PFSK-1 (cell line): ENCODE measurements at regions not wholly inside any gene's neighbourhood (a gene's known extent, or its start where the extent isn't known, plus 50 kb on each side); places are given as distances from the start of the nearest gene placed in this dataset.

Experiments
- FOXP2 ChIP-seq: optimal IDR thresholded peaks from 2 replicates; pipeline ENCODE3; 2011; ENCODE audit warnings: borderline replicate concordance, control low read depth, inconsistent platforms; ENCODE audit not compliant: insufficient read depth; ENCODE audit errors: extremely low read length, extremely low read depth
- POLR2AphosphoS5 ChIP-seq: IDR thresholded peaks from 2 replicates; pipeline ENCODE4 v1.6.1; 2012; ENCODE audit warnings: low read depth, mild to moderate bottlenecking, control low read depth, low read length, moderate library complexity
- SIN3A ChIP-seq: IDR thresholded peaks from 2 replicates; pipeline ENCODE4 v1.6.1; 2012; ENCODE audit warnings: mild to moderate bottlenecking, low read length, moderate library complexity, borderline replicate concordance; ENCODE audit not compliant: insufficient read depth
- TAF1 ChIP-seq: IDR thresholded peaks from 2 replicates; pipeline ENCODE4 v1.6.1; 2012; ENCODE audit warnings: low read length, control low read depth, borderline replicate concordance; ENCODE audit not compliant: insufficient read depth
- TF ChIP-seq, protein P1 (sequence below), 2 experiments: IDR thresholded peaks; 2 replicates each; pipeline versions ENCODE4 v1.6.1 to v1.8.0; 2011 to 2012; ENCODE audit warnings: low read depth in 2 of 2, low read length in 2 of 2, control low read depth in 1 of 2, inconsistent platforms in 1 of 2, mild to moderate bottlenecking in 1 of 2, moderate library complexity in 1 of 2; ENCODE audit not compliant: insufficient read depth in 1 of 2

DNA sequence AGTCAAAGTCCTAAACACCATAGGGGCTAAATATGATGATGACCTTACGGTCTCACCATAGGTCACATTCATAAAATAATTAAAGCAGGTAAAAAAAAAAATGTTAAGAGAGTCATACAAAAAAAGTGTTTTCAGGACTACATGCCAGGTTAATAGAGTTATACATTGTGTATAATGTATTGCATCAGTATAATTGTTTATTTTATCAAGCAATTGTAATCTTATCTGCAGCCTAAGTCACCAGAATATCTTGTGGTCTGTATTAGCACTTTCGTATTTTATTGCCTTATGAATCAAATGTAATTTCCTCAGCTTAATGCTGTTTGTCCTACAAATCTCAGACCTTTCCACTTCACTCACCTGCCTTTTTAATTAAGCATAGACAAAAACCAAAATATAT is 972.9 kb upstream of the PCDH20 start:
- TF ChIP-seq SIN3A (no peak), FOXP2 (no peak), POLR2AphosphoS5 (no peak)
- TF ChIP-seq, protein P1, sequence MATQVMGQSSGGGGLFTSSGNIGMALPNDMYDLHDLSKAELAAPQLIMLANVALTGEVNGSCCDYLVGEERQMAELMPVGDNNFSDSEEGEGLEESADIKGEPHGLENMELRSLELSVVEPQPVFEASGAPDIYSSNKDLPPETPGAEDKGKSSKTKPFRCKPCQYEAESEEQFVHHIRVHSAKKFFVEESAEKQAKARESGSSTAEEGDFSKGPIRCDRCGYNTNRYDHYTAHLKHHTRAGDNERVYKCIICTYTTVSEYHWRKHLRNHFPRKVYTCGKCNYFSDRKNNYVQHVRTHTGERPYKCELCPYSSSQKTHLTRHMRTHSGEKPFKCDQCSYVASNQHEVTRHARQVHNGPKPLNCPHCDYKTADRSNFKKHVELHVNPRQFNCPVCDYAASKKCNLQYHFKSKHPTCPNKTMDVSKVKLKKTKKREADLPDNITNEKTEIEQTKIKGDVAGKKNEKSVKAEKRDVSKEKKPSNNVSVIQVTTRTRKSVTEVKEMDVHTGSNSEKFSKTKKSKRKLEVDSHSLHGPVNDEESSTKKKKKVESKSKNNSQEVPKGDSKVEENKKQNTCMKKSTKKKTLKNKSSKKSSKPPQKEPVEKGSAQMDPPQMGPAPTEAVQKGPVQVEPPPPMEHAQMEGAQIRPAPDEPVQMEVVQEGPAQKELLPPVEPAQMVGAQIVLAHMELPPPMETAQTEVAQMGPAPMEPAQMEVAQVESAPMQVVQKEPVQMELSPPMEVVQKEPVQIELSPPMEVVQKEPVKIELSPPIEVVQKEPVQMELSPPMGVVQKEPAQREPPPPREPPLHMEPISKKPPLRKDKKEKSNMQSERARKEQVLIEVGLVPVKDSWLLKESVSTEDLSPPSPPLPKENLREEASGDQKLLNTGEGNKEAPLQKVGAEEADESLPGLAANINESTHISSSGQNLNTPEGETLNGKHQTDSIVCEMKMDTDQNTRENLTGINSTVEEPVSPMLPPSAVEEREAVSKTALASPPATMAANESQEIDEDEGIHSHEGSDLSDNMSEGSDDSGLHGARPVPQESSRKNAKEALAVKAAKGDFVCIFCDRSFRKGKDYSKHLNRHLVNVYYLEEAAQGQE (IDR thresholded peaks at IDR 0.05; ENCODE audit: insufficient read depth in 1 of 2, low read depth in 2 of 2, low read length in 2 of 2) = no peak

DNA sequence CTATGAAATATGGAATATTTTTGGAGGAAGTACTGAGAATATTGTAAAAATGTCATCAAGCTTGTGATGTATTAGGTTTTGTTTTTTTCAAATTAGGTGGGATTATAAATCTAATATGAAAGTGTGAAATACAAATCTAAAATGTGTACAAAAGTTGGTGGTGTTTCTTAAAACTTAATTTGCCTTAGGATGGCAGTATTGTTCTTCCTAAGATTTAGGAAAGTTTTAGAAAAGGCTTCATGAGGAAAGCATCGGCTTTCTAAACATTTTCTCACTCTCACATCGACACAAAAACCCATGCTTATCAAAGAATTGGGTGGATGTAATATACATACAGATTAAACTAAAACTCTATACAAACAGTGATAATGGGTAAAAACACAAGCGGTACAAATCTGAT is 972.0 kb upstream of the PCDH20 start:
- TF ChIP-seq TAF1 (no peak), SIN3A (no peak), FOXP2 (no peak), POLR2AphosphoS5 (no peak)
- TF ChIP-seq, protein P1 (IDR thresholded peaks at IDR 0.05; ENCODE audit: insufficient read depth in 1 of 2, low read depth in 2 of 2, low read length in 2 of 2) = no peak

DNA sequence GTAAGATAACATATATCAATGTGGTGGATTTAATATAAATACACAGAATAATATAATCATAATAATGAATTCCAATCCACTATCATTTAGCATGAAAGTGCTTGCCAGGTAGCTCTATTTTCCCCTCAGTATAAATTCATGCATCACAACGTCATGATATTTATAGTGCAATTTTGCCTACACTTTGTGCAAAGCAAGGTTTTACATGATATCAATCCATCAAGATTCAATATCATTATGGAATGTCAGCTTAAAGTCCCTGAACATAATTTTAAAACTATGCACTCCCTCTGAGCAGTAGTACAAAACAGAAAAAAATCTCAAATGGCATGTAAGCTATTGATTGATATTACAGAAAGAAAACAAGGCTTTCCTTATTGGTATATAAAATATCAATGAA is 962.2 kb upstream of the PCDH20 start:
- TF ChIP-seq TAF1 (no peak), FOXP2 (no peak), SIN3A (no peak), POLR2AphosphoS5 (no peak)
- TF ChIP-seq, protein P1 (IDR thresholded peaks at IDR 0.05; ENCODE audit: insufficient read depth in 1 of 2, low read depth in 2 of 2, low read length in 2 of 2) = no peak

DNA sequence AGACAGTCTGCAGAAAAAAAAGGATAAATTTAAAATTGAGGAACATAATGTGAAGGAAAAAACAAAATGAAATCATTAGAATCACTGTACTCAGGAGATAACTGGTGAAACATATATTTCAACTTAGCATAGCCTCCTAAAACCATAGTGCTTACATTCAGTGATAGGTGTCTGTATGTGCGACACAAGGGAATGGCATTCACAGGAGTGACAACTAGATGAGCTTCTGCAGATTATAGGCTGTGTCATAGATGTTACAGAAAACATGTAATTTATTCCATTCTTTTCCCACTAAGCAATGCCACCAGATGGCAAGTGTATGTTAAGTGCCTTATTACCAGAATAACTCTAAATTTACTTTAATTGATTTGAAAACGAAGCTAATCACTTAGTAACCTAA is 960.0 kb upstream of the PCDH20 start:
- TF ChIP-seq, protein P1 (IDR thresholded peaks at IDR 0.05; ENCODE audit: insufficient read depth in 1 of 2, low read depth in 2 of 2, low read length in 2 of 2) = no peak
- no peak for TF ChIP-seq POLR2AphosphoS5
- no peak for TF ChIP-seq FOXP2
- no peak for TF ChIP-seq TAF1
- TF ChIP-seq SIN3A = no peak

DNA sequence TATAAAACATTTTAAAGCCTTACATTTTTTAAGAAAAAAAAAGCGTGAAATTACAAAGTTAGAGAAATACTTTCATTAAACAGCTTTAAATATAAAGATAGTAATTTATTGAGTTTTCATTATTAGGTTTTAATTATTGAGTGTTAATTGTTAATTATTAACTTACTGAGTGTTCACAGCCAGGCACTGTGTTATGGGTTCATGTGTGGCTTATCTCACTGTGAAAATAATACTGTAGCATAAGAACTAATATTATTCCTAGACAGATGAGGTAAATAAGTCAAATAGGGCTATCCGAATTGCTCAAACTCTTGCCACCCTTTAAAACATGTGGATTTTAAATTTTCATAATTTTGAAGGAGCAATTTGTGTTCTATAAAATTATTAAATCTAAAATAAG is 956.1 kb upstream of the PCDH20 start:
- TF ChIP-seq SIN3A = no peak
- no peak for TF ChIP-seq TAF1
- no peak for TF ChIP-seq FOXP2
- no peak for TF ChIP-seq POLR2AphosphoS5
- TF ChIP-seq, protein P1 (IDR thresholded peaks at IDR 0.05; ENCODE audit: insufficient read depth in 1 of 2, low read depth in 2 of 2, low read length in 2 of 2) = no peak
